Neuronal stem cell (in vitro differentiated cells): ENCODE measurements at regions not wholly inside any gene's neighbourhood (a gene's known extent, or its start where the extent isn't known, plus 50 kb on each side); places are given as distances from the start of the nearest gene placed in this dataset.

ENCODE experiments used
- DNase-seq: peaks from one replicate; pipeline ENCODE4 v3.0.0-alpha.2; 2013; ENCODE audit warnings: low spot score
- H2AFZ ChIP-seq: one replicate; pipeline ENCODE4 v1.6.1; 2013; ENCODE audit warnings: mild to moderate bottlenecking, low read length, inconsistent platforms
- H2AK5ac ChIP-seq: 2 replicates; pipeline ENCODE4 v1.6.1; 2013; ENCODE audit warnings: low read depth, mild to moderate bottlenecking, inconsistent platforms, low read length, moderate library complexity, mixed read lengths
- H2BK120ac ChIP-seq: 2 replicates; pipeline ENCODE4 v1.6.1; 2013; ENCODE audit warnings: low read depth, mild to moderate bottlenecking, inconsistent platforms, low read length, moderate library complexity, mixed read lengths
- H2BK12ac ChIP-seq: one replicate; pipeline ENCODE4 v1.6.1; 2013; ENCODE audit warnings: low read length, inconsistent platforms
- H2BK15ac ChIP-seq: 2 replicates; pipeline ENCODE4 v1.6.1; 2013; ENCODE audit warnings: mild to moderate bottlenecking, low read length, inconsistent platforms, mixed read lengths
- H2BK5ac ChIP-seq: one replicate; pipeline ENCODE4 v1.6.1; 2013; ENCODE audit warnings: inconsistent platforms, mild to moderate bottlenecking, low read length, moderate library complexity
- H3K14ac ChIP-seq: one replicate; pipeline ENCODE4 v1.6.1; 2013; ENCODE audit warnings: low read length, inconsistent platforms
- H3K18ac ChIP-seq: 2 replicates; pipeline ENCODE4 v1.6.1; 2013; ENCODE audit warnings: low read length, inconsistent platforms
- H3K23ac ChIP-seq: 2 replicates; pipeline ENCODE4 v1.6.1; 2013; ENCODE audit warnings: low read depth, mild to moderate bottlenecking, mixed read lengths, low read length, inconsistent platforms; ENCODE audit not compliant: poor library complexity
- H3K27ac ChIP-seq: replicated peaks from 3 replicates; pipeline ENCODE4 v1.5.1; 2013; ENCODE audit warnings: low read length, inconsistent platforms
- H3K27me3 ChIP-seq, 3 experiments: 2 replicates each; pipeline ENCODE4 v1.6.1; 2013; ENCODE audit warnings: low read length in 3 of 3, mild to moderate bottlenecking in 2 of 3, inconsistent platforms in 1 of 3, low read depth in 1 of 3, mixed read lengths in 1 of 3, moderate library complexity in 1 of 3; ENCODE audit not compliant: control insufficient read depth in 3 of 3, insufficient read depth in 3 of 3
- H3K36me3 ChIP-seq, 2 donors: replicated peaks in 1 of 2; 2 replicates each; pipeline ENCODE4 v1.6.1; 2013; ENCODE audit warnings: low read length in 2 of 2; ENCODE audit not compliant: control insufficient read depth in 2 of 2, insufficient read depth in 2 of 2
- H3K4ac ChIP-seq: 2 replicates; pipeline ENCODE4 v1.6.1; 2013; ENCODE audit warnings: inconsistent platforms, mild to moderate bottlenecking, low read length, moderate library complexity
- H3K4me1 ChIP-seq, 2 donors: 1 replicate in 1 of 2; 2 replicates in 1 of 2; pipeline ENCODE4 v1.6.1; 2013; ENCODE audit warnings: low read length in 2 of 2, low read depth in 1 of 2; ENCODE audit not compliant: control insufficient read depth in 2 of 2, insufficient read depth in 1 of 2
- H3K4me2 ChIP-seq: one replicate; pipeline ENCODE4 v1.6.1; 2013; ENCODE audit warnings: mild to moderate bottlenecking, low read length, inconsistent platforms; ENCODE audit not compliant: insufficient read depth, poor library complexity, severe bottlenecking
- H3K4me3 ChIP-seq, 2 donors: 2 replicates each; pipeline ENCODE4 v1.5.1; 2013; ENCODE audit warnings: low read length in 2 of 2, mild to moderate bottlenecking in 2 of 2, inconsistent platforms in 1 of 2, moderate library complexity in 1 of 2
- H3K79me1 ChIP-seq: one replicate; pipeline ENCODE4 v1.6.1; 2013; ENCODE audit warnings: low read depth, mild to moderate bottlenecking, inconsistent platforms, low read length, moderate library complexity
- H3K9ac ChIP-seq: one replicate; pipeline ENCODE4 v1.6.1; 2013; ENCODE audit warnings: mild to moderate bottlenecking, low read depth, low read length, inconsistent platforms; ENCODE audit not compliant: poor library complexity
- H3K9me3 ChIP-seq, 2 donors: replicated peaks in 1 of 2; 2 replicates each; pipeline versions ENCODE3 to v1.6.1; 2013; ENCODE audit warnings: low read length in 2 of 2, mild to moderate bottlenecking in 2 of 2, inconsistent platforms in 1 of 2, low read depth in 1 of 2, mixed read lengths in 1 of 2, moderate library complexity in 1 of 2; ENCODE audit not compliant: control insufficient read depth in 2 of 2, insufficient read depth in 1 of 2
- H4K8ac ChIP-seq: one replicate; pipeline ENCODE4 v1.6.1; 2013; ENCODE audit warnings: low read depth, mild to moderate bottlenecking, inconsistent platforms, low read length, moderate library complexity
- H4K91ac ChIP-seq: one replicate; pipeline ENCODE4 v1.6.1; 2013; ENCODE audit warnings: low read length, low read depth, mild to moderate bottlenecking, inconsistent platforms; ENCODE audit not compliant: poor library complexity
- WGBS, 2 donors: extraction: QIAGEN DNeasy Blood & Tissue Kit; methylation state at CpG; one replicate each; pipeline ENCODE4 v1.1.7; 2013; ENCODE audit warnings: missing lambda C conversion rate in 2 of 2, mixed read lengths in 1 of 2; ENCODE audit not compliant: insufficient read length in 2 of 2, insufficient replicate concordance in 1 of 2; ENCODE audit errors: extremely low coverage in 2 of 2; 5-methylcytosine and 5-hydroxymethylcytosine counted together

GRCh38 chr10:4754143-4754542 is 71.9 kb upstream of the AKR1E2 start:
- H2AFZ ChIP-seq: no peak overlapping the region
- no peak overlapping the region for H3K9ac ChIP-seq
- H4K8ac ChIP-seq: no peak overlapping the region
- no peak overlapping the region for H2AK5ac ChIP-seq
- H3K4me1 ChIP-seq: no peaks in the 10 kb centered on the region
- no peak overlapping the region for H4K91ac ChIP-seq
- WGBS, 2 donors: no CpG with 5 or more reads among the region's 8 CpGs
- no peak overlapping the region for H3K18ac ChIP-seq
- no peak overlapping the region for H2BK120ac ChIP-seq
- H3K23ac ChIP-seq: no peak overlapping the region
- H3K36me3 ChIP-seq: no peaks in the 10 kb centered on the region
- DNase-seq: no peak
- no peak overlapping the region for H3K4me2 ChIP-seq
- H2BK12ac ChIP-seq: no peak overlapping the region
- H2BK5ac ChIP-seq: no peak overlapping the region
- H3K4ac ChIP-seq: no peak overlapping the region
- H3K79me1 ChIP-seq: no peaks in the 10 kb centered on the region
- no peak overlapping the region for H3K27ac ChIP-seq
- H3K27me3 ChIP-seq: no peaks in the 10 kb centered on the region
- no peak overlapping the region for H3K14ac ChIP-seq
- no peaks in the 10 kb centered on the region for H3K9me3 ChIP-seq
- no peak overlapping the region for H3K4me3 ChIP-seq
- no peak overlapping the region for H2BK15ac ChIP-seq

DNA sequence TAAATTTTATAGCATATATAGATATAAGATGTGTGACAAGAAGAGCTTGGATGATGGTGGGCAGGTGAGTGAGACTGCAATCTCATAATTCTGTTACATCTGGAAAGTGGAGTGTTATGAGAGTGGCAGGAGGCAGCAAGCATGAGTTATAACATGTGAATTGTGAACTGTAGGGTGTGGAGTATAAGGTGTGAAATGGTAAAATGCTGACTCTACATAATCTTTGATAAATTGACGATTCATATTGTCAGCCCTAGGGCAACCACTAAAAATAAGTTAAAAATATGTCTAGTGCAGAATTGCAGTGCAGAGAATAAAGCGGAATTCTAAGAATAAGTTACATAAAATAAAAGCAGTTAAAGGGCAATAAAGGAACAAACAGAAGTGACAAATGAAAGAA is 74.8 kb upstream of the AKR1E2 start:
- Histone ChIP-seq H2BK120ac (no peak overlapping the region), H3K79me1 (no peaks in the 10 kb centered on the region), H2AK5ac (no peak overlapping the region), H3K4me2 (no peak overlapping the region), H3K27ac (no peak overlapping the region), H3K4ac (no peak overlapping the region), H3K23ac (no peak overlapping the region), H4K8ac (no peak overlapping the region), H3K9me3 (no peaks in the 10 kb centered on the region), H3K4me1 (no peaks in the 10 kb centered on the region), H3K18ac (no peak overlapping the region), H3K9ac (no peak overlapping the region), H3K14ac (no peak overlapping the region), H3K4me3 (no peak overlapping the region), H2BK12ac (no peak overlapping the region), H3K36me3 (no peaks in the 10 kb centered on the region), H2BK15ac (no peak overlapping the region), H2BK5ac (no peak overlapping the region), H2AFZ (no peak overlapping the region), H3K27me3 (no peaks in the 10 kb centered on the region), H4K91ac (no peak overlapping the region)
- WGBS, 2 donors: no CpG with 5 or more reads among the region's 2 CpGs
- no peak for DNase-seq

GRCh38 chr10:4749271-4749574 is 76.8 kb upstream of the AKR1E2 start:
- Histone ChIP-seq H4K91ac (no peak overlapping the region), H3K27ac (no peak overlapping the region), H3K79me1 (no peaks in the 10 kb centered on the region), H2BK5ac (no peak overlapping the region), H2BK120ac (no peak overlapping the region), H2AFZ (peak overlapping the region; percentile 72), H3K23ac (no peak overlapping the region), H3K18ac (no peak overlapping the region), H2BK12ac (no peak overlapping the region), H3K4ac (no peak overlapping the region), H3K27me3 (no peaks in the 10 kb centered on the region), H3K36me3 (no peaks in the 10 kb centered on the region), H3K14ac (no peak overlapping the region), H4K8ac (no peak overlapping the region), H2BK15ac (no peak overlapping the region), H3K4me2 (no peak overlapping the region), H3K9me3 (no peaks in the 10 kb centered on the region), H3K4me3 (no peak overlapping the region), H3K9ac (no peak overlapping the region), H3K4me1 (no peaks in the 10 kb centered on the region), H2AK5ac (no peak overlapping the region)
- no peak for DNase-seq
- WGBS, 2 donors: no CpG with 5 or more reads among the region's 4 CpGs

DNA sequence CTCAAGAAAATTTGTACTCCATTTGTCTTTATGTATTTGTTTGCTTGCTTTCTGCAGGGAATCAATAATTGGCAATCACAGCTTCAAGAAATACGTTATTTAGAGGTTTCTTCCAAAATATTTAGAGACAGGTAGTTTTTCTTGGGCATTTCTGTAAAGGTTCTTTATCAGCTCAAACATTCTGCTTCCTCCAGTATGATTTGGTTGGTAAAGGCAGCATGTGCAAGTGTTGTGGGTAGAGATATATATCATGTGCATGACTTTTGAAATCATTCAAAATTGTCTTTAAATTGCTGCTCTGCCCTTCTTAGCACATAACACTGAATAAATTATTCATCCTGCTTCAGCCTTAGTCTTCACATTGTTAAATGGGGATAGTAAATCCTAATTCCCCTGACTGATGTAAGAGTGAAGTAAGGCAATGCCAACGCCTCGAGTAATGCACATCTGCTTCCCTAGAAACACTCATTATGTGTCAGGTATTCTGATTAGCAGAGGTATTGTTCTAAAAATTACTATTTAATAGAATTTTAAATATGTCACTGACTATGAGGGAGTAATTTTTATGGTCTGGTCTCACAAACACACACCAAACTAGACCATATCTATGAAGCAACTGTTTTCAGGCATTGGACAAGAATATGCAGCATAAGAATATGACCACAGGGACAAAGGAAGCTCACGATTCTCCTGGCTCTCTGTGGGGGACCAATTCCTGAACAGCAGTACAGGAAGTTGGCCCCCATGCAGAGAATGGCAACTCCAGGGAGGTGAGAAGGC is 77.3 kb upstream of the AKR1E2 start:
- H3K23ac ChIP-seq: no peak overlapping the region
- no peak overlapping the region for H2BK120ac ChIP-seq
- H3K14ac ChIP-seq: no peak overlapping the region
- DNase-seq: no peak
- H3K4ac ChIP-seq: no peak overlapping the region
- H3K27ac ChIP-seq: no peak overlapping the region
- no peak overlapping the region for H4K8ac ChIP-seq
- WGBS, 2 donors: no CpG with 5 or more reads among the region's 4 CpGs
- no peak overlapping the region for H3K4me3 ChIP-seq
- no peak overlapping the region for H2BK12ac ChIP-seq
- H2BK15ac ChIP-seq: no peak overlapping the region
- H2BK5ac ChIP-seq: no peak overlapping the region
- no peaks in the 10 kb centered on the region for H3K79me1 ChIP-seq
- no peaks in the 10 kb centered on the region for H3K9me3 ChIP-seq
- no peaks in the 10 kb centered on the region for H3K27me3 ChIP-seq
- H3K36me3 ChIP-seq: no peaks in the 10 kb centered on the region
- no peak overlapping the region for H3K9ac ChIP-seq
- no peak overlapping the region for H3K18ac ChIP-seq
- no peak overlapping the region for H4K91ac ChIP-seq
- no peak overlapping the region for H2AK5ac ChIP-seq
- peak overlapping the region; percentile 72 for H2AFZ ChIP-seq
- no peaks in the 10 kb centered on the region for H3K4me1 ChIP-seq
- H3K4me2 ChIP-seq: no peak overlapping the region
